Right lobe of liver (tissue), 6 donors: ENCODE measurements at regions not wholly inside any gene's neighbourhood (a gene's known extent, or its start where the extent isn't known, plus 50 kb on each side); places are given as distances from the start of the nearest gene placed in this dataset.
"Not testable (repeated sequence)": the region's sequence is repeated elsewhere in the genome, so short reads cannot be mapped to it uniquely, and the experiment has no call there.

Experiments
- ATAC-seq, 4 donors: fragments of 200-7000 bp; cut with Tn5 transposase; one replicate each; pipeline ENCODE4 v1.9.1; 2020; ENCODE audit warnings: mild to moderate bottlenecking in 4 of 4, moderate library complexity in 4 of 4
- DNase-seq, 3 donors: peaks; one replicate each; pipeline ENCODE4 v3.0.0-alpha.2; 2020
- H3K27ac ChIP-seq, 3 donors: fragments of 200-600 bp; one replicate each; pipeline ENCODE4 v1.8.0; 2022
- H3K27me3 ChIP-seq, 2 donors: fragments of 200-600 bp; one replicate each; pipeline ENCODE4 v1.8.0; 2022
- H3K36me3 ChIP-seq, 4 donors: fragments of 200-600 bp; sonication (generic) in 1 of 4; one replicate each; pipeline versions ENCODE4 v1.5.1 to v1.8.0; 2017 to 2022; ENCODE audit warnings: control low read depth in 1 of 4
- H3K4me1 ChIP-seq, 4 donors: fragments of 200-600 bp; sonication (generic) in 1 of 4; one replicate each; pipeline versions ENCODE4 v1.5.1 to v1.8.0; 2017 to 2022; ENCODE audit warnings: control low read depth in 1 of 4
- H3K4me3 ChIP-seq, 3 donors: fragments of 200-600 bp; one replicate each; pipeline ENCODE4 v1.8.0; 2022
- H3K9me3 ChIP-seq, 4 donors: fragments of 200-600 bp; sonication (generic) in 1 of 4; one replicate each; pipeline versions ENCODE4 v1.5.1 to v1.8.0; 2017 to 2022; ENCODE audit warnings: control low read depth in 1 of 4
- CTCF ChIP-seq, 4 donors: fragments of 200-600 bp in 3 of 4; fragments of 450-650 bp in 1 of 4; IDR thresholded peaks; one replicate each; pipeline versions ENCODE4 v1.5.1 to v1.8.0; 2016 to 2022; ENCODE audit warnings: antibody characterized with exemption in 4 of 4, mild to moderate bottlenecking in 2 of 4
- POLR2A ChIP-seq: fragments of 450-650 bp; IDR thresholded peaks from one replicate; pipeline ENCODE4 v1.6.1; 2017; ENCODE audit warnings: antibody characterized with exemption, mild to moderate bottlenecking
- WGBS: methylation state at CpG from one replicate; pipeline ENCODE4 v1.1.6; 2018; ENCODE audit warnings: low coverage, low lambda C conversion rate; ENCODE audit not compliant: insufficient coverage; ENCODE audit errors: missing lambda C conversion rate; 5-methylcytosine and 5-hydroxymethylcytosine counted together
- intact Hi-C, 2 donors: fragments of 100-400 bp; cut with DNase I; formaldehyde crosslinking; loops; one replicate each; pipeline versions ENCODE4 v1.11.2 to v1.14.1; 2022
- donor health status: DM: no; HTN: yes; CAD: no.
- donor health status: DM: no; HTN: no; CAD: no.
- donor health status: DM: no; HTN: no; CAD: no.
- donor health status: DM: no; HTN: yes; CAD: no.
- donor health status: DM: no; HTN: yes; CAD: no.

- intact Hi-C loops, H3K36me3 ChIP-seq, H3K27ac ChIP-seq, H3K27me3 ChIP-seq, ATAC-seq, H3K4me3 ChIP-seq, H3K4me1 ChIP-seq, H3K9me3 ChIP-seq: not testable (repeated sequence)
- peak in 1 of 3 donors; percentile 47 for DNase-seq
- 78% methylated on average over 10 of the region's 11 CpGs for WGBS
These were observed 239.2 kb downstream of the GOLGA6L6 start for GRCh38 chr15:20302141-20303069.

DNA sequence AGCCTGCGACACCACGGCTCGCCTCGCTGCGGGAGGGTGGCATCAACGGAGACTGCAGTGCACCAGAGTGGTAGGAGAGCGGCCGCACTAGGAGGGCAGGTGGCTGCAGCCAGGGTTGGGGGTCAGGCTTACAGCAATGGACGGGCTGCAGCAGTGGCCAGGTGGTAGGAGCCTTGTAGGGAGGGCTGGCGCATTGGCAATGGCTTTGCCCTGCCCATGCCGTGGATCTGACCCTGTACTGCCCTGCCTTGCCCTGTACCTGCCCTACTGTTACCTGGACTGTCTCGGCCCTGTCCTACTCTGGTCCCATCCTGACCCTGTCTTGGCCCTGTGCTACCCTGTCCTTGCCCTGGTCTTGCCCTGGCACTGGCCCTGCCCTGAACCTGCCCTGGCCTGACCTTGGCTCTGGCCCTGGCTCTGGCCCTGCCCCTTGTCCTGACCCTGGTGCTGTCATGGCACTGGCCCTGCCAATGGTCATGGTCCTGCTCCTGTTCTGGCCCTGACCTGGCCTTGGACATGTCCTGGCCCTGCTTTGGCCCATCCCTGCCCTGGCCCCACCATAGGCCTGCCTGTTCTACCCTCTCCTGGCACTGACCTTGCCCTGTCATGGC lies 240.0 kb downstream of the GOLGA6L6 start:
- 95% methylated on average over 4 of the region's 12 CpGs for WGBS
- H3K4me3 ChIP-seq, intact Hi-C loops, ATAC-seq, H3K9me3 ChIP-seq, H3K27me3 ChIP-seq, H3K36me3 ChIP-seq, H3K27ac ChIP-seq, H3K4me1 ChIP-seq: not testable (repeated sequence)
- peak in 1 of 3 donors; percentile 45 for DNase-seq

- H3K27me3 ChIP-seq, H3K9me3 ChIP-seq, H3K27ac ChIP-seq, intact Hi-C loops, ATAC-seq, H3K4me1 ChIP-seq, H3K4me3 ChIP-seq, H3K36me3 ChIP-seq: not testable (repeated sequence)
- 80% methylated on average over 4 of the region's 4 CpGs for WGBS
- DNase-seq = peak in 1 of 3 donors; percentile 44
These were observed 240.6 kb downstream of the GOLGA6L6 start for GRCh38 chr15:20301041-20301390.

GRCh38 chr15:20300351-20301040 lies 241.1 kb downstream of the GOLGA6L6 start:
- H3K36me3 ChIP-seq, intact Hi-C loops, H3K4me3 ChIP-seq, ATAC-seq, H3K27ac ChIP-seq, H3K27me3 ChIP-seq, H3K9me3 ChIP-seq, H3K4me1 ChIP-seq: not testable (repeated sequence)
- WGBS = 67% methylated on average over 17 of the region's 19 CpGs
- DNase-seq = peak in 1 of 3 donors; percentile 45

- ATAC-seq, H3K4me3 ChIP-seq, H3K27ac ChIP-seq, H3K36me3 ChIP-seq, DNase-seq, intact Hi-C loops, H3K9me3 ChIP-seq, H3K27me3 ChIP-seq, H3K4me1 ChIP-seq: not testable (repeated sequence)
- 38% methylated on average over 2 of the region's 3 CpGs for WGBS
These were observed 243.9 kb downstream of the GOLGA6L6 start for GRCh38 chr15:20297603-20298123.

GRCh38 chr15:20296261-20296660 lies 245.3 kb downstream of the GOLGA6L6 start:
- H3K9me3 ChIP-seq, H3K27me3 ChIP-seq, H3K36me3 ChIP-seq, H3K4me3 ChIP-seq, intact Hi-C loops, H3K27ac ChIP-seq, ATAC-seq, H3K4me1 ChIP-seq: not testable (repeated sequence)
- peak in 1 of 3 donors; percentile 42 for DNase-seq
- WGBS = 64% methylated on average over 8 of the region's 8 CpGs

- peak in 1 of 3 donors; percentile 58 for DNase-seq
- ATAC-seq = peak in 1 of 4 donors; percentile 38
- H3K4me3 ChIP-seq = no peak overlapping the region
- H3K4me1 ChIP-seq = no peaks in the 10 kb centered on the region
- no peaks in the 10 kb centered on the region for H3K27me3 ChIP-seq
- H3K27ac ChIP-seq = no peak overlapping the region
- WGBS = 74% methylated on average over 14 of the region's 43 CpGs
- intact Hi-C loops = no loop called here
- no peaks in the 10 kb centered on the region for H3K9me3 ChIP-seq
- no peaks in the 10 kb centered on the region for H3K36me3 ChIP-seq
- TF ChIP-seq CTCF (IDR thresholded peaks at IDR 0.05) (no peak), POLR2A (no peak)
These were observed 246.3 kb downstream of the GOLGA6L6 start for GRCh38 chr15:20295238-20295811.
